B cell (primary cell): ENCODE measurements at regions not wholly inside any gene's neighbourhood (a gene's known extent, or its start where the extent isn't known, plus 50 kb on each side); places are given as distances from the start of the nearest gene placed in this dataset.

Experiments used
- CTCF ChIP-seq: fragments of 200-600 bp; IDR thresholded peaks from one replicate; pipeline ENCODE4 v1.8.0; 2022; ENCODE audit warnings: antibody characterized with exemption, mild to moderate bottlenecking
- EZH2 ChIP-seq: IDR thresholded peaks from 2 replicates; pipeline ENCODE4 v1.6.1; 2012; ENCODE audit warnings: borderline replicate concordance, low read depth, mild to moderate bottlenecking, moderate library complexity, low read length; ENCODE audit not compliant: insufficient read depth, poor library complexity, severe bottlenecking

DNA sequence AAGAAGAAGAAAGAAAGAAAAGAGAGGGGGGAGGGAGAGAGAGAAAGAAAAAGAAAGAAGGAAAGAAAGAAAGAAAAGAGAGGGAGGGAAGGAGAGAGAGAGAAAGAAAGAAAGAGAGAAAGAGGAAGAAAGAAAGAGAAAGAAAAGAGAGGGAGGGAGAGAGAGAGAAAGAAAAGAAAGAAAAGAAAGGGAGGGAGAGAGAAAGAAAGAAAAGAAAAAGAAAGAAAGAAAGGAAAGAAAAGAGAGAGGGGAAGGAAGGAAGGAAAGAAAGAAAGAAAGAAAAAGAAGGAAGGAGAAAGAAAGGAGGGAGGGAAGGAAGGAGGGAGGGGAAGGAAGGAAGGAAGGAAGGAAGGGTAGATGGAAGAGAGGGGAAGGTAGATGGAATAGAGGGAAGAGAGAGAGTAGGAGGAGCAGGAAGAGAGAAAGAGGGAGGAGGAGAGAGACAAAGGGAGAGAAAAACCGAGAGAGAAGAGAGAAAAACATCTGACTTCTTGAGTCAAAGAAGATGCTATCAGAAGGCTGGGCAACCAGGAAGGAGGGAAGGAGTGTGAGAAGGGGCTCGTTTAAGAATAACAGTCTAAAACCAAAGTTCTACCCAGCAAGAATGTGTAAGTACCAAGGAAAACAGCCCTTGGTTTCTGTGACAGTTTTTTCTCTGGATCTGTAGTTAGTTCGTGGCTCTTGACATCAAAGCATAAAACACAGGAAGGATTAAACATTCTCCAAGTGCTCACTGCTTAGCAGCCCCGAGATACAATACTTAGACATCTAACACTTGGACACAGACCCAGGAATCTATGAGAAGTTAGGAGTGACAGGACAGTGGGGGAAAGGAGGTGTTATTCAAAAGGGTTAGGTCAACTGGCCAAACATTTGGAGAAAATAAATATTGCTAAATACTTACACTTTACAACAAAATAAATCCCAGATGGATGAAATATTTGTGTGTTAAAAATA, 131.9 kb upstream of the STMND1 start:
- no peak for TF ChIP-seq CTCF
- TF ChIP-seq EZH2: no peak
